Heart left ventricle (tissue), 16 donors: ENCODE measurements at regions not wholly inside any gene's neighbourhood (a gene's known extent, or its start where the extent isn't known, plus 50 kb on each side); places are given as distances from the start of the nearest gene placed in this dataset.

Experiments used
- ATAC-seq, 4 donors: fragments of 200-7000 bp; cut with Tn5 transposase; one replicate each; pipeline ENCODE4 v1.9.1; 2020 to 2022; ENCODE audit warnings: moderate library complexity in 4 of 4, mild to moderate bottlenecking in 3 of 4, moderate number of reproducible peaks in 1 of 4
- DNase-seq, 5 donors: peaks; one replicate each; pipeline ENCODE4 v3.0.0-alpha.2; 2020
- H3K27ac ChIP-seq, 12 donors: fragments of 200-600 bp; sonication (generic) in 4 of 12; one replicate each; pipeline versions ENCODE4 v1.5.0 to v1.8.0; 2016 to 2022; ENCODE audit warnings: mild to moderate bottlenecking in 2 of 12
- H3K27me3 ChIP-seq, 9 donors: fragments of 200-600 bp; sonication (generic) in 2 of 9; one replicate each; pipeline versions ENCODE4 v1.5.1 to v1.8.0; 2016 to 2022; ENCODE audit warnings: mild to moderate bottlenecking in 3 of 9
- H3K36me3 ChIP-seq, 9 donors: fragments of 200-600 bp; sonication (generic) in 2 of 9; one replicate each; pipeline versions ENCODE4 v1.5.0 to v1.8.0; 2018 to 2022; ENCODE audit warnings: mild to moderate bottlenecking in 2 of 9
- H3K4me1 ChIP-seq, 12 donors: fragments of 200-600 bp; sonication (generic) in 4 of 12; one replicate each; pipeline versions ENCODE4 v1.5.0 to v1.8.0; 2016 to 2022; ENCODE audit warnings: mild to moderate bottlenecking in 3 of 12
- H3K4me3 ChIP-seq, 12 donors: fragments of 200-600 bp; sonication (generic) in 4 of 12; one replicate each; pipeline versions ENCODE4 v1.5.0 to v1.8.0; 2017 to 2022; ENCODE audit warnings: mild to moderate bottlenecking in 9 of 12, moderate library complexity in 4 of 12
- H3K9me3 ChIP-seq, 12 donors: fragments of 200-600 bp; sonication (generic) in 4 of 12; one replicate each; pipeline versions ENCODE4 v1.5.0 to v1.8.0; 2016 to 2022; ENCODE audit warnings: mild to moderate bottlenecking in 1 of 12
- CTCF ChIP-seq, 12 donors: fragments of 200-600 bp; sonication (generic) in 4 of 12; IDR thresholded peaks; one replicate each; pipeline versions ENCODE4 v1.5.0 to v1.8.0; 2018 to 2022; ENCODE audit warnings: antibody characterized with exemption in 12 of 12, mild to moderate bottlenecking in 5 of 12
- POLR2A ChIP-seq, 2 donors: fragments of 450-650 bp; IDR thresholded peaks; one replicate each; pipeline ENCODE4 v1.6.1; 2017; ENCODE audit warnings: antibody characterized with exemption in 2 of 2, mild to moderate bottlenecking in 2 of 2, moderate library complexity in 2 of 2
- WGBS, 4 donors: extraction: QIAGEN DNeasy Blood & Tissue Kit in 2 of 4; methylation state at CpG; one replicate each; pipeline versions ENCODE4 v1.1.5 to v1.1.7; 2013 to 2018; 5-methylcytosine and 5-hydroxymethylcytosine counted together
- intact Hi-C, 10 donors: fragments of 100-400 bp; cut with DNase I; formaldehyde crosslinking; loops; one replicate each; pipeline versions ENCODE4 v1.11.1 to v1.14.2; 2022
- donor health status: ischemic (EF 13 %, LVEDD 7.1; RV severe dilation, severe dysfunction).
- donor health status: healthy with polysubstance abuse.
- donor health status: DM: no; HTN: yes; CAD: no.
- donor health status: DM: no; HTN: no; CAD: no.
- donor health status: ischemic (EF 25% LVEDD 6.9; RV normal size, moderate dysfunction).
- donor health status: ischemic (EF 25% LVEDD 5.7; RV mildly dilated, moderate dysfunction).
- donor health status: healthy.
- donor health status: DM: yes; HTN: yes; CAD: no.
- donor health status: ischemic (EF 35%, LVEDD 5.7; RV mildly dilated, moderate dysfunction).
- donor health status: nonischemic (EF 11% LVEDD 7.7; RV severe dilation, severe dysfunction).
- donor health status: DM: yes; HTN: yes; CAD: no.
- donor health status: PGD.
- donor health status: ischemic (EF 29% LVEDD 5.4; RV normal size, mild dysfunction).
- donor health status: nonischemic (EF 23%, LVEDD 6.1; RV moderate dilation, normal function).

GRCh38 chr9:1384816-1385215, 334.7 kb downstream of the DMRT2 start:
- 39 to 45% (median 42%) methylated on average over 2 of the region's 2 CpGs for WGBS, 4 donors
- no peaks in the 10 kb centered on the region for H3K4me1 ChIP-seq
- ATAC-seq, result no peak
- no peak overlapping the region for H3K4me3 ChIP-seq
- H3K9me3 ChIP-seq, result no peaks in the 10 kb centered on the region
- DNase-seq, result no peak
- no peaks in the 10 kb centered on the region for H3K36me3 ChIP-seq
- no peak overlapping the region for H3K27ac ChIP-seq
- intact Hi-C loops, result no loop called here
- no peaks in the 10 kb centered on the region for H3K27me3 ChIP-seq
- no peak for TF ChIP-seq CTCF (IDR thresholded peaks at IDR 0.05)
- TF ChIP-seq POLR2A (IDR thresholded peaks at IDR 0.05), result no peak

- DNase-seq, result no peak
- intact Hi-C loops, result no loop called here
- H3K4me1 ChIP-seq, result no peaks in the 10 kb centered on the region
- H3K9me3 ChIP-seq, result no peaks in the 10 kb centered on the region
- WGBS, 4 donors, result 57 to 73% (median 66%) methylated on average over 4 of the region's 4 CpGs
- H3K4me3 ChIP-seq, result no peak overlapping the region
- no peak overlapping the region for H3K27ac ChIP-seq
- H3K27me3 ChIP-seq, result no peaks in the 10 kb centered on the region
- no peaks in the 10 kb centered on the region for H3K36me3 ChIP-seq
- TF ChIP-seq POLR2A (IDR thresholded peaks at IDR 0.05), result no peak
- no peak for TF ChIP-seq CTCF (IDR thresholded peaks at IDR 0.05)
- ATAC-seq, result no peak
These were observed 336.3 kb downstream of the DMRT2 start for GRCh38 chr9:1386420-1386819.

- TF ChIP-seq CTCF (IDR thresholded peaks at IDR 0.05), result no peak
- TF ChIP-seq POLR2A (IDR thresholded peaks at IDR 0.05), result no peak
- Histone ChIP-seq H3K27ac (no peak overlapping the region), H3K9me3 (no peaks in the 10 kb centered on the region), H3K27me3 (no peaks in the 10 kb centered on the region), H3K4me1 (no peaks in the 10 kb centered on the region), H3K4me3 (no peak overlapping the region), H3K36me3 (no peaks in the 10 kb centered on the region)
- WGBS, 4 donors, result 67 to 71% (median 69%) methylated on average over 4 of the region's 4 CpGs
- ATAC-seq, result no peak
- DNase-seq, result no peak
- intact Hi-C loops, result no loop called here
These were observed 338.1 kb downstream of the DMRT2 start for GRCh38 chr9:1388216-1388615.

- Histone ChIP-seq H3K4me3 (no peak overlapping the region), H3K27me3 (no peaks in the 10 kb centered on the region), H3K4me1 (no peaks in the 10 kb centered on the region), H3K36me3 (no peaks in the 10 kb centered on the region), H3K27ac (no peak overlapping the region), H3K9me3 (peaks cover 0 to 10% (median 0%) of the 10 kb centered on the region in 12 donors)
- 30 to 38% (median 34%) methylated on average over 5 of the region's 5 CpGs for WGBS, 4 donors
- ATAC-seq, result no peak
- no peak for DNase-seq
- TF ChIP-seq CTCF (IDR thresholded peaks at IDR 0.05) (no peak), POLR2A (IDR thresholded peaks at IDR 0.05) (no peak)
- intact Hi-C loops, result no loop called here
These were observed 350.8 kb downstream of the DMRT2 start for GRCh38 chr9:1400983-1401382.
